Subcutaneous abdominal adipose tissue (tissue), 5 donors: ENCODE measurements at regions not wholly inside any gene's neighbourhood (a gene's known extent, or its start where the extent isn't known, plus 50 kb on each side); places are given as distances from the start of the nearest gene placed in this dataset.

Experiments used
- H3K27ac ChIP-seq: one replicate; pipeline ENCODE4 v1.7.0; 2013; ENCODE audit warnings: low read depth, mild to moderate bottlenecking, inconsistent platforms, low read length, moderate library complexity
- H3K27me3 ChIP-seq, 5 donors: one replicate each; pipeline ENCODE4 v1.7.0; 2013; ENCODE audit warnings: low read length in 5 of 5, inconsistent platforms in 1 of 5; ENCODE audit not compliant: control insufficient read depth in 5 of 5, insufficient read depth in 4 of 5
- H3K36me3 ChIP-seq, 5 donors: one replicate each; pipeline ENCODE4 v1.7.0; 2013; ENCODE audit warnings: low read length in 5 of 5; ENCODE audit not compliant: control insufficient read depth in 5 of 5, insufficient read depth in 5 of 5
- H3K4me1 ChIP-seq, 5 donors: one replicate each; pipeline ENCODE4 v1.7.0; 2013; ENCODE audit warnings: low read length in 5 of 5, mild to moderate bottlenecking in 3 of 5, moderate library complexity in 1 of 5; ENCODE audit not compliant: control insufficient read depth in 5 of 5, insufficient read depth in 5 of 5
- H3K4me3 ChIP-seq, 5 donors: one replicate each; pipeline ENCODE4 v1.7.0; 2013; ENCODE audit warnings: low read length in 5 of 5, low read depth in 1 of 5
- H3K9ac ChIP-seq, 5 donors: one replicate each; pipeline ENCODE4 v1.7.0; 2013; ENCODE audit warnings: low read length in 5 of 5, mild to moderate bottlenecking in 4 of 5, moderate library complexity in 3 of 5
- H3K9me3 ChIP-seq, 5 donors: one replicate each; pipeline ENCODE4 v1.7.0; 2013; ENCODE audit warnings: low read length in 5 of 5; ENCODE audit not compliant: control insufficient read depth in 5 of 5
- donor health status: healthy.
- donor health status: healthy.
- donor health status: healthy.
- donor health status: healthy.
- donor health status: healthy.

DNA sequence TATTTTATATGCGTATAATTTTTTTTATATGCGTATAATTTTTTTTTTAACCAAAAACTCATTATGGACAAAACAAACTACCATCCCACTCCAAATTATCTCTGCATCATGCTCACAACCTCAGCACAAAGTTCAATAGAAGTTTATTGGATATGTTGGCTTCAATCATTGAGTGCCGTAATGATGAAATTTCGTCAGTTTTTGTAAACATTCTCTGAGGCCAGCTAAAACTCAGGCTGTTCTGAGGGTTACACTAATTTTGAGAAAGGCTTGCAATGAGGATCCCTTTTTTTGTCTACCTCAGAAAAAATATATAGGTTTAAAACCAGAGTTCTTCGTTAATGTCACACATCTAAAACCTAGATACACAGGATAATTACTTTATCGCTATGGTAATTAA, 1253.2 kb downstream of the EFNA5 start:
- Histone ChIP-seq H3K9me3 (peaks cover 0 to 3% (median 0%) of the 10 kb centered on the region in 5 donors), H3K4me3 (no peak overlapping the region), H3K27me3 (no peaks in the 10 kb centered on the region), H3K27ac (no peak overlapping the region), H3K36me3 (no peaks in the 10 kb centered on the region), H3K4me1 (no peaks in the 10 kb centered on the region), H3K9ac (no peak overlapping the region)

DNA sequence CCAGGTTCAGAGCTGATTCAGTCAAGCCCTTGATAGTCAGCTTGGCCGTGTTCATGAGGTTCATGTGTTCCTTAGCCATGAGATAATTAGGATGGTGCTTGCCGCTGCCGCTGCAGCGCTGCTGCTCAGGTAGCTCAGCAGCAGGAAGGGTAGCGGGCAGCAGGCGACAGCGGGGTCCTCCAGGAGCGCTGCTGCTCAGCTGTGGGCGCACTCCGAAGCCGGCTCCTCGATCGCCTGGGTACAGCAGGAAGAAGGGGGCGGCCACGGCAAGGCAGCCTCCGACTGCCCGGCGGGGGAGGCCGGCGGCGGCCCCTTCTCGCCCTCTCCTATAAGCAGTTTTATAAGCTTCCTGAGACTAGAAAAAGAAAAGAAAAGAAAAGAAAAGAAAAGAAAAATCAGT, 1253.6 kb downstream of the EFNA5 start:
- Histone ChIP-seq H3K9me3 (peaks cover 0 to 3% (median 0%) of the 10 kb centered on the region in 5 donors), H3K36me3 (no peaks in the 10 kb centered on the region), H3K9ac (no peak overlapping the region), H3K27ac (no peak overlapping the region), H3K27me3 (no peaks in the 10 kb centered on the region), H3K4me3 (no peak overlapping the region), H3K4me1 (no peaks in the 10 kb centered on the region)

DNA sequence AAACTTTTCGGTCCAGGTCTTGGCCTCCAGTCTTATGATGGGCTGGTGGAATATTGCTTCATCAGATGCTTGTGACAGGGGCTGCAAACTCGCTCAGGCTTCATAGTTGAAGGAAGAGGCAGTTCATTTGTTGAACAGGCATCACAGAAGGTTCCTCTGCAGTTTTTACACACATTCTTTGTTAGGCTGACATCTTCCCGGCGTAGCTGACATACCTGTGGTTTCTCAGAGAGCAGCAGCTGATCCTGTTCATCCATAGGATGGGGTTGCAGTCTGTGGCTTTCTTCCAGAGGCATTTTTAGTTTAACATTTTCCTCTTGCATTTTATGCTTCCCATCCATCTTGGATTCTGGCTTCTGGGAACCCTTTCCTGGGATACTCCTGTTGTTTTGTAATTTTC, 1255.2 kb downstream of the EFNA5 start:
- no peak overlapping the region for H3K9ac ChIP-seq
- H3K4me3 ChIP-seq, result no peak overlapping the region
- H3K36me3 ChIP-seq, result no peaks in the 10 kb centered on the region
- no peaks in the 10 kb centered on the region for H3K4me1 ChIP-seq
- H3K9me3 ChIP-seq, result peaks cover 0 to 3% (median 0%) of the 10 kb centered on the region in 5 donors
- no peaks in the 10 kb centered on the region for H3K27me3 ChIP-seq
- H3K27ac ChIP-seq, result no peak overlapping the region

DNA sequence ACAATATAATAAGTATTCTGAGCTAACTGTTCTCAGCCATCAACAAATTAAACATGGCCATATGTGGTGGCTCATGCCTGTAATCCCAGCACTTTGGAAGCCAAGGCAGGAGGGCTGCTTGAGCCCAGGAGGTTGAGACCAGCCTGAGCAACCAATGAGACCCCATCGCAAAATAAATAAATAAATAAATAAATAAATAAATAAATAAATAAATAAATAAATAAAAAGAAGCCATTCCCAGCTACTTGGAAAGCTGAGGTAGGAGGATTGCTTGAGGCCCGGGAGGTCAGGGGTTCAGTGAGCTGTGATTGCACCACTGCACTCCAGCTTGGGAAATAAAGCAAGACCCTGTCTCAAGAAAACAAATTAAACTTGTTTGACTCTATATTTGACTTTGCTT, 1256.4 kb downstream of the EFNA5 start:
- H3K27me3 ChIP-seq, result no peaks in the 10 kb centered on the region
- peaks cover 0 to 3% (median 0%) of the 10 kb centered on the region in 5 donors for H3K9me3 ChIP-seq
- no peak overlapping the region for H3K9ac ChIP-seq
- H3K27ac ChIP-seq, result no peak overlapping the region
- H3K36me3 ChIP-seq, result no peaks in the 10 kb centered on the region
- no peak overlapping the region for H3K4me3 ChIP-seq
- H3K4me1 ChIP-seq, result no peaks in the 10 kb centered on the region

DNA sequence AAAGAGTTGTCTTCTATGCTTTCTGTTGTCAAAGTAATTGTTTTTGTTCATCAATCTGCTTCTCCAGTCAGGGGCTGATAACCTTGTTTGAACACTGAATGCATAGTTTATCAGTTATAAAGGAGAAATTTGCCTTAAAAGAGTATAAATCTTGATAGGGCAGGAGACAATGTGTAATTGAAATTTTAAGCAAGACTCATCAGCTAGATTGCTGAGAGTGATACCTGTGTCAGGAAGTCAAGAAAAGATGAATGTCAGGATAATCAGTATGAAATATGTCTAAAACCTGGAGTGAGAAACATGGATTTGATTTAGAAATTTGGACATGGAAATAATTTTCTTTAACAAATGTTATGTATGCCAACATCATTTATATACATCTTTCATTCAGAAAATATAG, 1258.1 kb downstream of the EFNA5 start:
- H3K27me3 ChIP-seq, result no peaks in the 10 kb centered on the region
- H3K9me3 ChIP-seq, result peaks cover 0 to 3% (median 0%) of the 10 kb centered on the region in 5 donors
- H3K4me3 ChIP-seq, result no peak overlapping the region
- H3K4me1 ChIP-seq, result no peaks in the 10 kb centered on the region
- no peak overlapping the region for H3K9ac ChIP-seq
- H3K27ac ChIP-seq, result no peak overlapping the region
- no peaks in the 10 kb centered on the region for H3K36me3 ChIP-seq

DNA sequence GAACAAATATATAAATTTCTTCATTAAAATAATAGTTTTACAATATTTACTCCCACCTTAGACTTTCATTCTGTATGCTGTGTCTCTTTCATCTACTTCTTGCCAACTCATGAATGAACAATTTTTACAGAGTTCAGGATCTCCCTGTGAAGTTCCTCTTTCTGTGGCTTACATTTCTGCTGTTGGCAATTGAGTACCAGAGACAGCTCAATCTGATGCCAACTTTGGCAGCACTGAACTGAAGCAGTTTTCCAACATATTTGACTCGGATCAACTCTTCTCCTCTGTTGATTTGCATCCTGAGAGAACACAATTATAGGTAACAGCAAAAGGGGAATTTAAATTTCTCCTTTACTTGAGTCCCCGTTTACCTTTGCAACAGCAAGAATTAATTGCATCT, 1262.2 kb downstream of the EFNA5 start:
- Histone ChIP-seq H3K4me3 (no peak overlapping the region), H3K9ac (no peak overlapping the region), H3K4me1 (no peaks in the 10 kb centered on the region), H3K27ac (no peak overlapping the region), H3K27me3 (no peaks in the 10 kb centered on the region), H3K36me3 (no peaks in the 10 kb centered on the region), H3K9me3 (no peaks in the 10 kb centered on the region)

DNA sequence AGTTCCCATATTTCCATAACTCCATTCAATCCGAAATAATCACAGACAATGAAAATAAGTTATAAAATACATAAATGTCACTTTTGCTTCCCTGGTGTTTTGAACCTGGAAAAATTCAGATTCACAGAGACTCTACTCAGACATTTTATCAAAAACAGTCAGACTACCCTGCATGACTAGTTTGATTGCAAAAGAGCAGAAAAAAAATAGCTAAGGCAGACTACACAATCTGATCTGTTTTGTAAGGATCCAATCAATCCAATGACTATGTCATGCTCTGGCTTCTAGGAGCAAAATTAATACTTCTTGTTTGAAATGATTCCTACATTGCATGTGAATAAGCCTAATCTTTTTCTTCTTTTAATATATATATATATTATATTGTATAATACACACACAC, 1262.6 kb downstream of the EFNA5 start:
- no peak overlapping the region for H3K4me3 ChIP-seq
- H3K27ac ChIP-seq, result no peak overlapping the region
- no peaks in the 10 kb centered on the region for H3K27me3 ChIP-seq
- no peaks in the 10 kb centered on the region for H3K4me1 ChIP-seq
- H3K9me3 ChIP-seq, result no peaks in the 10 kb centered on the region
- no peak overlapping the region for H3K9ac ChIP-seq
- H3K36me3 ChIP-seq, result no peaks in the 10 kb centered on the region

DNA sequence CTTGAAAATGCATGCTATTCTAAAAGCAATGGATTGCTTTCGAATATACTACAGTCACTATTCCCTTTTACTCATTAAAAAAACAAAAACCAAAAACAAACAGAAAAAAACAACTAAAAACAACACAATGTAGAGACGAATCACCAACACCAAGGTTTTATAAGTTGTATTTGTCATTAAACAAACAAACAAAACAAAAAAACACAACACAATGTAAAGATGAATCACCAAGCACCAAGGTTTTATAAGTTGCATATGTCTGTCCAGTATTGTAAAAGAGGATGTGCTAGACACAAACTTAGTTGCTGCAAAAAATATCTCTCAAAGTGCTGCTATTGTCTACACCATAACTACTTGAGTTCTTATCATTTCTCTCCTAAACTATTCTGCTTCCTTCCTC, 1269.2 kb downstream of the EFNA5 start:
- Histone ChIP-seq H3K9ac (no peak overlapping the region), H3K27me3 (no peaks in the 10 kb centered on the region), H3K4me3 (no peak overlapping the region), H3K36me3 (no peaks in the 10 kb centered on the region), H3K4me1 (no peaks in the 10 kb centered on the region), H3K9me3 (no peaks in the 10 kb centered on the region), H3K27ac (no peak overlapping the region)

DNA sequence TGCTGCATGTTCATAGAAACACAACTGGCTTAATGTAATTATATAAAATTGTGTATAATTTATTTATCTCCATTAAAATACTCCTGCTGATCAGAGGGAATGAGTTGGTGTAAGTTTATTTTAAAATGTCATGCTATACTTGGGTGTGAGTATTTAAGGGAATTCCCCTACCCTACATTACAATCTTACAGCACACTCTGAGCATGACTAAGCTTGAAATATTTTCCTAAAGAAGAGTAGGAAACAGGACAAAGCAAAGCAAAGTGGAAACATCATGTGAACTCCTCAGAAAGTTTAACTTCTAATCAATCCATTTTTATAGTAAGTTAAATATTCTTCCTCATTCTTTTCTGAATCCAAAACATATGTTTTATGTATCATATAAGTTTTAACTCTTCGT, 1271.3 kb downstream of the EFNA5 start:
- H3K36me3 ChIP-seq, result no peaks in the 10 kb centered on the region
- no peak overlapping the region for H3K4me3 ChIP-seq
- no peaks in the 10 kb centered on the region for H3K27me3 ChIP-seq
- no peak overlapping the region for H3K9ac ChIP-seq
- no peaks in the 10 kb centered on the region for H3K4me1 ChIP-seq
- no peak overlapping the region for H3K27ac ChIP-seq
- H3K9me3 ChIP-seq, result no peaks in the 10 kb centered on the region

DNA sequence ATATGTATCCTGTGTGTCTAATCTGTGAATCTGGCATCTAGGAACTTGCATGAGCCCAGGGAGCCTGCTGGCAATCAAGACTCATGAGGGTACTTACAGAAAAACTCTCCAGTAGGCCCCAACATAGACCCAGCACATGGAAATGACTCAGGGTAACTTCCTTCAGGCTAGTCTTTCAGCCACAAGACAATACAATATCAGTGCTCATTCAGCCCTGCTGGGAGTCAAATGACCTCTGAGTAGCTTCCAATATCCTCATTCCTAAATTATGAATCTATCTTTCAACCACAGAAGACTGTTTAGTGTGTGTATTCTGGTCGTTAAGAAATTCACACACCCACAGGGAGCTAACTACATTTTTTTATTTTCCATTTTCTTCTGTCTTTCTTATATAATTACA, 1273.0 kb downstream of the EFNA5 start:
- H3K27me3 ChIP-seq, result no peaks in the 10 kb centered on the region
- H3K4me1 ChIP-seq, result no peaks in the 10 kb centered on the region
- no peak overlapping the region for H3K27ac ChIP-seq
- no peak overlapping the region for H3K4me3 ChIP-seq
- no peak overlapping the region for H3K9ac ChIP-seq
- no peaks in the 10 kb centered on the region for H3K36me3 ChIP-seq
- no peaks in the 10 kb centered on the region for H3K9me3 ChIP-seq

DNA sequence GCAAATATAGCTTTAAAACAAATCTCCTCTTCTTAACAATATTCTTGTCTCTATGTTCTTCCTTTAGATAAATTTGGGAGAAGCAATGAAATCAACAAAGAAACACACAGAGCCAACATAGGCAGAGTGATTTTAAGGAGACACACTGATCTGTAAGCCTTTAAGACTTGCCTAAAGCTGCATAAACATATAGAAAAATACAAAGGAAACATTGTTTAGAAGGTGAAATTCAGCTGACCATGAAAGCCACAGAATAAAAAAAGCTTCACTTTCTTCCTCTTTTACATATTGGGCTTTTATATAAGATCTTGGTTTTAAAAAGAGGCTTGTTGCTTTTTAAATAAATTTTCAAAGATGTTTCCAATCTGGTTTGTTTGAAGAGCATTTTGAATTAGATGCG, 1277.5 kb downstream of the EFNA5 start:
- Histone ChIP-seq H3K4me1 (no peaks in the 10 kb centered on the region), H3K4me3 (no peak overlapping the region), H3K9ac (no peak overlapping the region), H3K27me3 (no peaks in the 10 kb centered on the region), H3K27ac (no peak overlapping the region), H3K36me3 (no peaks in the 10 kb centered on the region), H3K9me3 (no peaks in the 10 kb centered on the region)
